ENCODE measurements at regions not wholly inside any gene's neighbourhood (a gene's known extent, or its start where the extent isn't known, plus 50 kb on each side); places are given as distances from the start of the nearest gene placed in this dataset.

DNA sequence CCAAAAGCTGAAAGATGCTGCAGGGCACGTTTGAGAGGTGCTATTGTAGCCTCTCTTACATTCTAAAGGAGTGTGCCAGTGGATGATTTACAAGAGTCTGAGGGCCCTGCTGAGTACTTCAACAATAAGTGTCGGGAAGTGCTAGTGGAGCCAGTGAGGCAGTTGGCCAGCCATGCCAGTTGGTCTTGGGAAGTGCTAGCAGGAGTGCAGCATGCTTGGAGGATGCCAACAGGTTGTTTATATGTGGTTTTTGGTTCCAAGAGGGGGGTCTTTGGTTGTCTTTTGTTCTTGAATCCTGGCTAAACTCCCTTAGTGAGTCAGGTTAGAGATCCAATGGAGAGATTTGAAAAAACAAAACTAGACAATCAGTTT lies 335.3 kb downstream of the PABPC4L start:
- no peak for DNase-seq

- no peak for DNase-seq
Measured at GRCh38 chr4:133865612-133866327, 335.8 kb downstream of the PABPC4L start.

DNA sequence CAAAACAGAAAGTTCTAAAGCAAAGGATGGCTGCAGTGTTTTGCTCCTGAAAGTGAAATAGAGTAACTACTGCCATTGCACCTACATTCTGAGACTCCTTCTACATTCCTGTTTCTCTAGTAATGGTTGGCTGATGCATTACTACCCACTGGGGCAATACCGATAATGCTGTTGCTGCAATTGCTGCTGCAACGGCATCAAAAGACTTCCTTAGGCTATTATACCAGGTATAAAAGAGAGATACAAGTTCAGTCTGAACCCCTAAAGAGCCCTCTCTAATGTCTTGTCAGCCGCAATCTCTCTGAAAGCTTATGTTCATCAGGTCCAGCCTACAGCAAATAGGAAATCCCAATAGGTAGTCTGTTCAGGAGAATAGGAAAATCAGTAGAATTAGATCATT lies 338.4 kb downstream of the PABPC4L start:
- no peak for DNase-seq

DNA sequence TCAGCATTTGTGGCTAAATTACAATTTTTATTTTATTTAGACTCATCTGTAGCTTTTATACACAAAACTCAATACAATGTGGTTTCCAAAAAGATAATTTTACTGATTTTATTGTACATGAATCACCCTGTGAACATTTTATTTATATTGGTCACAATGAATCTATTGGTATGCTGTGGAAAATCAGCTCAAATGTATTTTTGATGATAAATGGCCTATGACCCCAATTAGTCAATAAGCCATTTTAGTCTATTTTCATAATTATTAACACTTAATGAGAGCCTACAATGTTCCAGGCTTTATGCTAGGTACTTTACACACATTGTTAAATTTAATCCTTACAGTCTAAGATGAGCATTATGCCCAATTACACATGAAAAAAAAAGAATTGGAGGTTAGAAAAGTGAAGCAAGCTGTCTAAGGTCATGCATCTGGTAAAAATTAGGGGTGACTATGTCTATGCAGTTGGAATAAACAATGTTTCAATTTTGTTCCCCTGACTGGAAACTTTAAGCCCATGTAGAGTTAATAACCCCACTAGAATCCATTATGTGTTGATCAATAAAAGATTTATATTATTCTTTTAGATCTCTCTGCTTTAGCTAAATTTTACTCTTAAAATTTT lies 344.7 kb downstream of the PABPC4L start:
- no peak for DNase-seq

DNA sequence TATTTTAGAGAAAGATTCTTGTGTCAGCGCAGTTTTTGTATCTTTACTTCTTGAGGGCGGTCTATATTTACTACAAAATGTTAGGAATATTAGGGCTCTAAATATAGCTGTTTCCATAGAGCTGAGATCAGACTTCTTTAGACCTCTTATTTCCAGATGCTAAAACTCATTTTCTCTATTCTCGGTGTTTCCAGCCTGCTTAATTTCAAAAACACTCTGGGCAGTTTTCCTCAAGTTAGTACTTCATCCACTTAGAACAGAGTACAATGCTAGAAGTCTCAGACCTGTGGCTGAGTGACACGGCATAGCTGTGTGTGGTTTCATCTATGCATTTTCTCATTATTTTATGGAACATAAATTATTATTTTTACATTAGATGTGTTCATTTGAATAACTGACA lies 346.6 kb downstream of the PABPC4L start:
- DNase-seq: no peak

DNA sequence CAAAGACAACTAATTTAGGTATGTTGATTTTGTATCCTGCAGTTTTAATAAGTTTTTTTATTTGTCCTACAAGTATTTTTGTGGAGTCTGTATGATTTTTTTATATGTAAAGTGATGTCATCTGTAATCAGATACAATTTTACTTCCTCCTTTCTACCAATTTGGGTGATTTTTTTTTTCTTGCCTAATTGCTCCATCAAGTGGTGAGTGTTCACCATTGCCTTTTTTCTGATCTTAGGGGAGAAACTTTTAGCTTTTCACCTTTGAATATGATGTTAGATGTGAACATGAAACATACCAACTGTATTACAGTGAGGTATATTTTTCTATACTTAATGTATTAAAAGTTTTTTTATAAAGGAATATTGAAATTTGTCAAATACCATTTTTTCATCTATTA lies 362.3 kb downstream of the PABPC4L start:
- DNase-seq: no peak

GRCh38 chr4:133823177-133823576 lies 378.4 kb downstream of the PABPC4L start:
- DNase-seq: no peak

DNA sequence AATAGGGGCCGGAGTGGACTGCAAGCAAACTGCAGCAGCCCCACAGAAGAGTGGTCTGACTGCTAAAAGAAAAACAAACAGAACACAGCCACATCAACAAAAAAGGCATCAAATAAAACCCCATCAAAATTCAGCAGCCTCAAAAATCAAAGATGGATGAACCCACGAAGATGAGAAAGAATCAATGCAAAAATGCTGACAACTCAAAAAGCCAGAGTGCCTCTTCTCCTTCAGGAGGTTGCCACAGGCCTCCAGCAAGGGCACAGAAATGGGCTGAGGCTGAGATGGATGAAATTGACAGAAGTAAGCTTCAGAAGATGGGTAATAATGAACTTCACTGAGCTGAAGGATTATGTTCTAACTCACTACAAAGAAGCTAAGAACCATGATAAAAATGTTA lies 388.6 kb downstream of the PABPC4L start:
- DNase-seq: no peak

DNA sequence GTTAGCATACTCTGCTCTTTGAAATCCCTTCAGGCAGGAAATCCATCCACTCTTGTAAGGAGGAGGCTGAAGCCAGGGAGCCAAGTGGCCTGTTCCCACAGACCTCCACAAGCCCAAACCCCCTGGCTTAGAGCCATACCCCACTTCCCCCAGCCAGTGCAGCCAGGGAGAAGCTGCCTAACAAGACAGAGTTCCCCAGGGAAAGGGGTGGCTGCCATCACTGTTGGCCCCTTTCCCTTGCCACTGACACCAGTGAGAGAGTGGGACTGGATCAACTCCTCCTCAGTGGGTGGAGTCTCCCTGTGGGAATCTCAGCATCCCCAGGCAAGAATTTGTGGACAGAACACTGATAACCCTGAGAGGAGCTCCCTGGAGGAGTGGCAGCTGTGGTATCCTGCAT lies 389.4 kb downstream of the PABPC4L start:
- no peak for DNase-seq

DNA sequence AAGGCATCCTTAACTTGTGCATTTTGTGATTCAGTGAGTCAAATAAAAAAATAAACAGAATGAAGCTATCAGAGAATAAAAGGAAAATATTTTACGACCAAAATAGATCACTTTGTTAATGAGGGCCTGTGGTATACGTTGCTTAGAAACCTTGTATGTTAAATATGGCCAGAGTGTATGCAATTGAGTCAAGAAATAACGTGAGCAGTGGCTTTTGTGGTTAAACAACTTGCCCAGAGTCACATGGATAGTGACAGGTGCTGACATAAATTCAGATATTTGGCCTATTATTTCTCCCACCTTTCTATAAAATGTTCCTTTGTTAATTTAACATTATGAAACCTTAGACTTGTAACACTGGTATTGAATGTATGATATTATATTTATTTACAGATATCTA lies 393.4 kb downstream of the PABPC4L start:
- DNase-seq: no peak

DNA sequence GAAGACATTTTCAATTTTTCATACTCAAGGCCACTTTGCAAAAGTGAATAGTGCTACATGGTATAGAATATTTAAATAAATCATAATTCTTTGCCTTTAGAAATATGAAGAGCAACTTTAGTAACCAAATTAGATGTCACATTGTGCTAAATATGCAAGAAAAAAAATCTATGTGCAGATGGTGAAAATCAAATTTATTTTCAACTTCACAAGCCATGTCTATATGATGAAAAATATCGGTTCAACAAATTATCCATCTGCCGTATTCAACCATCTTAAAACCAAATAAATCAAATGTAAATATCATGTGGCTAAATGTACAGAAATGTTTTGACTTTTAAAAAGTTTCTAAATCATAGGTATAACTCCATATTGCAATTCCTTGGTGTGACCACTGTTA lies 398.2 kb downstream of the PABPC4L start:
- no peak for DNase-seq

- DNase-seq: no peak
Measured at GRCh38 chr4:133802359-133803140, 399.0 kb downstream of the PABPC4L start.

DNA sequence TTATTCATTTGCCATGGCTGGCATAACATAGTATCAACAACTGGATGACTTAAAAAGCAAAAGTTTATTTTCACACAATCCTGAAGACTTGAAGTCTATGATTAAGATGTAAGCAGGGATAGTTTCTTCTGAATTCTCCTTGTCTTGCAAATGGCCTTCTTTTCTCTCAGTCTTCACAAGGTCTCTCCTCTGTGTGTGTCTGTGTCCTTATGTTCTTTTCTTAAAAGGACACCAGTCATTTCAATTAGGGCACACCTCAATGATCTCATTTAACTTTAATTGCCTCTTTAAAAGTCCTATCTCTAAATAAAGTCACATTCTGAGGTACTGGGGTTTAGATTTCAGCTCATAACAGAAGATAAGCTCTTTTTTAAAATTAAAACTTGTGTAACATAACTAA lies 399.7 kb downstream of the PABPC4L start:
- no peak for DNase-seq

DNA sequence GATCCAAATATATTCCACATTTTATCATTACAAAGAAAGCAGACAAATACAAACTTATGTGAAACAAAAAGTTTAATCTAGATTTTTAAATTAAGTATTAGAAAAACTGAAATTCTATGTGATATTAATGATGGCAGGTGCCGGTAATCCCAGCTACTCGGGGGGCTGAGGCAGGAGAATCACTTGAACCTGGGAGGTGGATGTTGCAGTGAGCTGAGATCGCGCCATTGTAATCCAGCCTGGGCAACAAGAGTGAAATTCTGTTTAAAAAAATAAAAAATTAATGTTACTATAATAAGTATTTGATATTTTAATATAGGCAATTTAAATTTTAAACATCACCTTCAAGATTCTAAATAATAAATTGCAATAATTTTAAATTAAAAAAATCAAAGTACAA lies 400.6 kb downstream of the PABPC4L start:
- DNase-seq: no peak

DNA sequence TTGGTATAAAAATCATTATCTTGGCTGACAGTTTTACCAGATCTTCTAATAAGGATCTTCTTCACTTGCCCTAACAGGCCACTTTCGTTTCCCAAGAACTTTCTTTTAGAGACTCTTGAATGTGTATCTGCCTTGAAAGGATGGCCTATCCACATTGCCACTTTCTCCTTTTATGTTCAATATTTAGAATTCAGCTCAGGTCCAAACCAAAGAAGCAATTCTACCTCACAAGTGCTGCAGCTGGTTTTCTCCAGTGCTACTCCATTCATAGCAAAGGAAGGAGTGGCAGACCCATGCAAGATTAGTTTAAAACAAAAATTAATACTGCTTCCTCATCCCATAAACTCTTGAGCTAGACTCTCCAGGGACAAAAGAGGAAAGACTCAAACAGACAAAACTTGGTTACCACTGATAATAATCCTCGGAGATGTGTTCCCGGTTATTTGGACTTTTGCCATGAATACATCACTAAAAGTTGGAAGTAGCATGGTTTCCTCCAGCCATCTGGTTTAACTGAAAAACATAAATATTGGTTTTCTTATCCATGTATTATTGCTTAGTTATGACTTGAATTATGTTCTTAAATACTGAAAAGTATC lies 401.8 kb downstream of the PABPC4L start:
- no peak for DNase-seq

DNA sequence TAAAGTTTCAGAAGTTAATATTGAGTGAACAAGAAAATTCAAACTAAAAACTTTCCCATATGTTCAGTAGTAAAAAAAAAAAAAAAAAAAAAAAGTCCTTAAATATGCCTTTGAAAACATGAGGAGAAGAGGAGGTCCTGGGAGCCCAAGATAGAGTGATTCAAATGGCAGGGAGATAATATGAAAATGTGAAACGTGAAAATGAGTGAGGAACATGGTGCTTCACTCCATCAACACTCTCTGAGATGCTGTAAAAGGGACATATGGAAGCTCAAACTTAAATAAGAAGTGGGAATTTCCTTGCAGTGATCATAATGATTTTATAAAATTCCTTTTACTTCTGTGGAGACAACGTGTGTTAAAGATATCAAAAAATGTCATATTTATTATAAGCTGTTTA lies 423.9 kb downstream of the PABPC4L start:
- no peak for DNase-seq

GRCh38 chr4:133776961-133777360 lies 424.6 kb downstream of the PABPC4L start:
- no peak for DNase-seq

DNA sequence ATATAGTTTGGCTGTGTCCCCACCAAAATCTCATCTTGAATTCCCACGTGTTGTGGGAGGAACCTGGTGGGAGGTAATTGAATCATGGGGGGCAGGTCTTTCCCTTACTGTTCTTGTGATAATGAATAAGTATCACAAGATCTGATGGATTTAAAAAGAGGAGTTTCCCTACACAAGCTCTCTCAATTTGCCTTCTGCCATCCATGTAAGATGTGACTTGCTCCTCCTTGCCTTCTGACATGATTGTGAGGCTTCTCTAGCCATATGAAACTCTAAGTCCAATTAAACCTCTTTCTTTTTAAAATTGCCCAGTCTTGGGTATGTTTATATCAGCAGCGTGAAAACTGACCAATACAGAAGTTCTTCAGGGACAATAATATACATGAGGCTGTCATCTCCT lies 425.1 kb downstream of the PABPC4L start:
- DNase-seq: no peak

DNA sequence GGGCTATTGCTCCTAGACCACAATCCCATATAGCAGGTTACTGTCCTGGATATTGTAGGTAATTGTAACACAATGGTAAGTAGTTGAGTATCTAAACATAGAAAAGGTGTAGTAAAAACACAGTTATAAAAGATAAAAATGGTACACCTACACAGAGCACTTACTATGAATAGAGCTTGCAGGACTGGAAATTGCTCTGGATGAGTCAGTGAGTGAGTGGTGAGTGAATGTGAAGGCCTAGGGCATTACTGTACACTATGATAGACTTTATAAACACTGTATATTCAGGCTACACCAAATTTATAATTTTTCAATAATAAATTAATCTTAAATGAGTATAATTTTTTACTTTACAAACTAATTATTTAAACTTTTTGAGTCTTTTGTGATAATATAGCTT lies 425.7 kb downstream of the PABPC4L start:
- no peak for DNase-seq

DNA sequence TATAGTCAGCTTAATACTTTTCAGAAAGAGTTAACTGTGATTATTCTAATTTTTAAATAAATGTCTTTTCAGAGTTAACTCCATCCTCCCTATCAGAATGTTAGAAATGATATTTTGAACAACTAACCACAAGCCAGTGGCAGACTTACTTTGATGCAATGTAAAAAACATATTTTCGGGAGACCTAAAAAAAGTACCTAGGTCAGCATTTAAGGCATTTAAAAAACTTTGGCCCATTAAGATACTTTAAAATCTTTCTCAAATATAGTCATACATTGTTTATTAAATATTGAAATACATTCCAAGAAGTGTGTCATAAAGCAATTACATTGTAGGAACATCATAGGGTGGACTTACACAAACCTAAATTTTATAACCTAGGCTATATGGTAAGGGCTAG lies 426.1 kb downstream of the PABPC4L start:
- no peak for DNase-seq

DNA sequence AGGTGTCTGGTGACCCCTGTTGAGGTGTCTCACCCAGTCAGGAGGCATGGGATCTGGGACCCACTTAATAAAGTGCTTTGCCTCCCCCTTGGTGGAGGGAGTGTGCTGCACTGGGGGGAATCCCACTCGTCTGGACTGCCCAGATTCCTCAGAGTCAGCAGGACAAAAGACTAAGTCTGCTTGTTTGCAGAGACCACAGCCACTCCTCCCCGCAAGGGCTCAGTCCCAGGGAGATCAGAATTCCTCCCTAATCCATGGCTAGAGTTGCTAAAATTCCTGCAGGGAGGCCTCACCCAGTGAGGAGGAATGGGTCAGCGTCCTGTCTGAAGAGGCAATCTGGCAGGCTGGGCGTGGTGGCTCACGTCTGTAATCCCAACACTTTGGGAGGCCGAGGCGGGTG lies 442.2 kb downstream of the PABPC4L start:
- DNase-seq: no peak

DNA sequence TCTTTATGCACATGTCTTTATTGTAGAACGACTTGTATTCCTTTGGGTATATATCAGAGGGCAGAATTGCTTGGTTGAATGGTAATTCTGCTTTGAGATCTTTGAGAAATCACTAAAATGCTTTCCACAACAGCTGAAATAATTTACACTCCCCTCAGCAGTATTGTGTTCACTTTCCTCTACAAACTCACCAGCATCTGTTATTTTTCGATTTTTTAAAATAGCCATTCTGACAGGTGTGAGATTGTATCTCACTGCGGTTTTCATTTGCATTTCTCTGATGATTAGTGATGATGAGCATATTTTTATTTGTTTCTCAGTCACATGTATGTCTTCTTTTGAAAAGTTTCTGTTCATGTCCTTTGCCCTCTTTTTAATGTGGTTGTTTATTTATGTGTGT lies 459.8 kb downstream of the PABPC4L start:
- no peak for DNase-seq

DNA sequence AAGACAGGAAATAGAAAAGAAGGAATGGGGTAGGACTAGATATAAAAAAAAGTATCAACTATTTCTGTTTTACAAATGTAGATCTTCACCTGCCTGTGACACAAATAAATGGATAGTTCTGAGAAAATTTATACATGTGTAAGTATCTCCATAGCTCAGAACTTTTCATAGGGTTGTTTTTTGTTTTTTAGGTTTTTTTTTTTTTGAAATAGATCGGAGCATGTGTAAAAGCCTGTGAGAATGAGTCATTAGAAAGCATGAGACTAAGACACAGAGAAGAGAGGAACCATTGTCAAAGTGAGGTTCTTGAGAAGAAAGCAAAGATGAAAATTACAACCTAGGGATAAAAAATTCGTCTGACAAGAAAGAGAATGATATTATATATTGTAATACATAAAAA lies 481.6 kb downstream of the PABPC4L start:
- no peak for DNase-seq

DNA sequence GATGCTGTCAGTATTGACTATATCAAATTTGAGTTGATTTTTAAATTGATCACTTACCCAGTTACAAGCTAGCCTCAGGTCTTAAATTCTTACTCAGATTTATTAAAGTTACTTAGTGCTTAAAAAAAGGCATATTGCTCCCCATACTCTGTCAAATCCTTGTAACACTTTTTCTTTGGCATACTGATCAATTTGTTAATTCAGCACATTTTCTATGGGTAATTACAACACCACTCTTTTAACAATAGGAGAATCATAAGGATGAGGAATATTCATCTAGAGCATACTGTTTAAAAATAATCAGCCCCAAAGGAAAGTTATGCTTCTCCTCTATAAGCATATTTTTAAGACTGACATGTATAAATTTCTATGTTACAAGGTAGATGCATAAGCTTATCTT lies 482.5 kb downstream of the PABPC4L start:
- DNase-seq: no peak

All from hippocampal formation (tissue), 2 donors.